H9 (cell line): ENCODE measurements at regions not wholly inside any gene's neighbourhood (a gene's known extent, or its start where the extent isn't known, plus 50 kb on each side); places are given as distances from the start of the nearest gene placed in this dataset.

ENCODE experiments used
- DNase-seq: peaks from one replicate; pipeline ENCODE4 v3.0.0-alpha.2; 2017
- H2AFZ ChIP-seq: one replicate; pipeline ENCODE4 v1.6.1; 2013; ENCODE audit warnings: mild to moderate bottlenecking, low read length, control low read depth, moderate library complexity
- H2AK5ac ChIP-seq: 2 replicates; pipeline ENCODE4 v1.6.1; 2013; ENCODE audit warnings: low read length, control low read depth, mixed read lengths; ENCODE audit not compliant: insufficient read length
- H2BK120ac ChIP-seq: one replicate; pipeline ENCODE4 v1.6.1; 2013; ENCODE audit warnings: low read depth, mild to moderate bottlenecking, low read length, control low read depth, inconsistent platforms; ENCODE audit not compliant: poor library complexity, severe bottlenecking
- H2BK12ac ChIP-seq: 2 replicates; pipeline ENCODE4 v1.6.1; 2013; ENCODE audit warnings: low read length, control low read depth, mixed read lengths, low read depth; ENCODE audit not compliant: insufficient read length
- H2BK15ac ChIP-seq: 2 replicates; pipeline ENCODE4 v1.6.1; 2013; ENCODE audit warnings: low read depth, low read length, control low read depth
- H2BK20ac ChIP-seq: one replicate; pipeline ENCODE4 v1.6.1; 2013; ENCODE audit warnings: low read depth, mild to moderate bottlenecking, low read length, control low read depth, inconsistent platforms; ENCODE audit not compliant: poor library complexity, severe bottlenecking
- H2BK5ac ChIP-seq: 2 replicates; pipeline ENCODE4 v1.6.1; 2013; ENCODE audit warnings: low read length, control low read depth, mixed read lengths; ENCODE audit not compliant: insufficient read length
- H3K14ac ChIP-seq: 2 replicates; pipeline ENCODE4 v1.6.1; 2013; ENCODE audit warnings: low read length, control low read depth; ENCODE audit not compliant: insufficient read depth
- H3K18ac ChIP-seq: 2 replicates; pipeline ENCODE4 v1.6.1; 2013; ENCODE audit warnings: low read depth, mild to moderate bottlenecking, mixed read lengths, low read length, control low read depth; ENCODE audit not compliant: insufficient read length
- H3K23ac ChIP-seq: 2 replicates; pipeline ENCODE4 v1.6.1; 2013; ENCODE audit warnings: low read length, control low read depth, mixed read lengths, low read depth; ENCODE audit not compliant: insufficient read length
- H3K23me2 ChIP-seq: 2 replicates; pipeline ENCODE4 v1.6.1; 2013; ENCODE audit warnings: low read depth, mild to moderate bottlenecking, mixed read lengths, low read length, control low read depth; ENCODE audit not compliant: insufficient read length, poor library complexity, severe bottlenecking
- H3K27ac ChIP-seq: 2 replicates; pipeline ENCODE4 v1.5.1; 2013; ENCODE audit warnings: low read length, control low read depth, mixed read lengths, low read depth; ENCODE audit not compliant: insufficient read length
- H3K27me3 ChIP-seq: 2 replicates; pipeline ENCODE4 v1.6.1; 2013; ENCODE audit warnings: low read length, control low read depth, inconsistent platforms; ENCODE audit not compliant: insufficient read depth
- H3K4ac ChIP-seq: 2 replicates; pipeline ENCODE4 v1.6.1; 2013; ENCODE audit warnings: low read depth, mild to moderate bottlenecking, control low read depth, inconsistent platforms, low read length, moderate library complexity
- H3K4me1 ChIP-seq: 2 replicates; pipeline ENCODE4 v1.6.1; 2013; ENCODE audit warnings: low read length, control low read depth, inconsistent platforms; ENCODE audit not compliant: insufficient read depth
- H3K4me2 ChIP-seq: 2 replicates; pipeline ENCODE4 v1.6.1; 2013; ENCODE audit warnings: low read length, control low read depth, mixed read lengths; ENCODE audit not compliant: insufficient read length, insufficient read depth
- H3K56ac ChIP-seq: 2 replicates; pipeline ENCODE4 v1.6.1; 2013; ENCODE audit warnings: low read depth, mild to moderate bottlenecking, mixed read lengths, low read length, control low read depth; ENCODE audit not compliant: insufficient read length
- H3K79me1 ChIP-seq: 2 replicates; pipeline ENCODE4 v1.6.1; 2013; ENCODE audit warnings: low read depth, mild to moderate bottlenecking, moderate library complexity, low read length, control low read depth, inconsistent platforms; ENCODE audit not compliant: insufficient read depth, poor library complexity, severe bottlenecking
- H3K79me2 ChIP-seq: 2 replicates; pipeline ENCODE4 v1.6.1; 2013; ENCODE audit warnings: low read length, control low read depth, inconsistent platforms; ENCODE audit not compliant: insufficient read depth
- H3K9ac ChIP-seq: 2 replicates; pipeline ENCODE4 v1.6.1; 2013; ENCODE audit warnings: low read length, control low read depth, mixed read lengths; ENCODE audit not compliant: insufficient read length; ENCODE audit errors: extremely low read depth
- H3K9me3 ChIP-seq: one replicate; pipeline ENCODE4 v1.6.1; 2013; ENCODE audit warnings: low read depth, low read length, inconsistent platforms; ENCODE audit not compliant: control insufficient read depth
- H3T11ph ChIP-seq: one replicate; pipeline ENCODE4 v1.6.1; 2013; ENCODE audit warnings: mild to moderate bottlenecking, low read length, control low read depth, inconsistent platforms
- H4K20me1 ChIP-seq: one replicate; pipeline ENCODE4 v1.6.1; 2013; ENCODE audit not compliant: control insufficient read depth, insufficient read length, insufficient read depth
- H4K5ac ChIP-seq: 2 replicates; pipeline ENCODE4 v1.6.1; 2013; ENCODE audit warnings: low read depth, mild to moderate bottlenecking, mixed read lengths, low read length, control low read depth; ENCODE audit not compliant: insufficient read length
- H4K8ac ChIP-seq: replicated peaks from 2 replicates; pipeline ENCODE4 v1.6.1; 2013; ENCODE audit warnings: low read length, control low read depth, mixed read lengths, low read depth; ENCODE audit not compliant: insufficient read length
- H4K91ac ChIP-seq: 2 replicates; pipeline ENCODE4 v1.6.1; 2013; ENCODE audit warnings: low read depth, mild to moderate bottlenecking, moderate library complexity, mixed read lengths, low read length, control low read depth; ENCODE audit not compliant: insufficient read length
- H3K27ac Mint-ChIP-seq, 3 experiments: 2 replicates in 2 of 3; 3 replicates in 1 of 3; pipeline ENCODE4 v1.8.0; 2020 to 2021; ENCODE audit warnings: mixed read lengths in 3 of 3, mild to moderate bottlenecking in 1 of 3, moderate library complexity in 1 of 3
- H3K27me3 Mint-ChIP-seq: 2 replicates; pipeline ENCODE4 v1.8.0; 2021; ENCODE audit warnings: low read depth, mild to moderate bottlenecking, moderate library complexity, mixed read lengths
- H3K36me3 Mint-ChIP-seq, 3 experiments: 2 replicates in 2 of 3; 3 replicates in 1 of 3; pipeline ENCODE4 v1.8.0; 2020 to 2021; ENCODE audit warnings: low read depth in 3 of 3, mixed read lengths in 3 of 3; ENCODE audit not compliant: insufficient read depth in 1 of 3
- H3K4me1 Mint-ChIP-seq, 2 experiments: 2 replicates each; pipeline ENCODE4 v1.8.0; 2020; ENCODE audit warnings: mixed read lengths in 2 of 2
- H3K4me3 Mint-ChIP-seq, 2 experiments: 2 replicates in 1 of 2; 3 replicates in 1 of 2; pipeline ENCODE4 v1.8.0; 2020 to 2021; ENCODE audit warnings: mild to moderate bottlenecking in 2 of 2, mixed read lengths in 2 of 2, moderate library complexity in 1 of 2
- H3K9me3 Mint-ChIP-seq, 2 experiments: 2 replicates in 1 of 2; 3 replicates in 1 of 2; pipeline ENCODE4 v1.8.0; 2020; ENCODE audit warnings: mild to moderate bottlenecking in 2 of 2, mixed read lengths in 2 of 2, moderate library complexity in 1 of 2
- CTCF ChIP-seq: fragments of 200-600 bp; sonication (generic); conservative IDR thresholded peaks from 3 replicates; pipeline ENCODE4 v1.8.0; 2021; ENCODE audit warnings: antibody characterized with exemption, mild to moderate bottlenecking

DNA sequence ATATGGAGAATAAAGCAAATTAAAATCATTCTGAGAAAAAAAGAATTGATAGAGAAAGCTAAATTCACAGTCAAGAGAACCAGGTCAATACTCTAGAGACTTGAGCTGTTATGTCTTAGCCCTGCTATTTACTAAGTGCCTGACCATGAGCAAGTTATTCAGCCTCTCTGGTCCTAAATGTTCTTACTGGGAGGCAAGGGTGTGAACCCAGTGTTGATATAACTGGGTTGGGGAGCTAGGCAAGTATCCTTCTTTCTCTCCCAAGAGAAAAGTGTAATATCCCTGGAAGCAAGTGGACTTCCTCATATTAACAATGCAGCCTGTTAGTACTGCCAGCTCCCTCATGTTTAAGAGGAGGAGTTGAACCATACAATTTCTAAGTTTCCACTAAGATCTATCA is 488.9 kb upstream of the RASGRP1 start:
- no peaks in the 10 kb centered on the region for H3K27me3 Mint-ChIP-seq
- Histone ChIP-seq H3K9me3 (no peaks in the 10 kb centered on the region), H3T11ph (no peak overlapping the region), H4K5ac (no peak overlapping the region), H3K27me3 (no peaks in the 10 kb centered on the region), H2BK120ac (no peak overlapping the region), H2BK15ac (no peak overlapping the region), H3K18ac (no peak overlapping the region), H2BK12ac (no peak overlapping the region), H3K23me2 (no peaks in the 10 kb centered on the region), H3K9ac (no peak overlapping the region), H3K14ac (no peak overlapping the region), H2AK5ac (no peak overlapping the region), H2AFZ (no peak overlapping the region), H2BK5ac (no peak overlapping the region), H3K27ac (no peak overlapping the region), H3K79me2 (no peaks in the 10 kb centered on the region), H4K8ac (no peak overlapping the region), H4K91ac (no peak overlapping the region), H3K4me1 (no peaks in the 10 kb centered on the region), H3K4ac (no peak overlapping the region), H3K4me2 (no peak overlapping the region), H3K56ac (no peak overlapping the region), H4K20me1 (no peaks in the 10 kb centered on the region), H2BK20ac (no peak overlapping the region), H3K23ac (no peak overlapping the region), H3K79me1 (no peaks in the 10 kb centered on the region)
- H3K27ac Mint-ChIP-seq, result no peak overlapping the region
- H3K4me3 Mint-ChIP-seq, result no peak overlapping the region
- DNase-seq, result no peak
- no peak for TF ChIP-seq CTCF
- peaks cover 8 to 14% of the 10 kb centered on the region in 2 experiments for H3K9me3 Mint-ChIP-seq
- H3K4me1 Mint-ChIP-seq, result no peaks in the 10 kb centered on the region
- peaks cover 4 to 13% (median 6%) of the 10 kb centered on the region in 3 experiments for H3K36me3 Mint-ChIP-seq
